CD1c-positive myeloid dendritic cell (primary cell): ENCODE measurements at regions not wholly inside any gene's neighbourhood (a gene's known extent, or its start where the extent isn't known, plus 50 kb on each side); places are given as distances from the start of the nearest gene placed in this dataset.

Experiments used
- DNase-seq: peaks from one replicate; pipeline ENCODE4 v3.0.0-alpha.2; 2016; ENCODE audit errors: extremely low spot score

DNA sequence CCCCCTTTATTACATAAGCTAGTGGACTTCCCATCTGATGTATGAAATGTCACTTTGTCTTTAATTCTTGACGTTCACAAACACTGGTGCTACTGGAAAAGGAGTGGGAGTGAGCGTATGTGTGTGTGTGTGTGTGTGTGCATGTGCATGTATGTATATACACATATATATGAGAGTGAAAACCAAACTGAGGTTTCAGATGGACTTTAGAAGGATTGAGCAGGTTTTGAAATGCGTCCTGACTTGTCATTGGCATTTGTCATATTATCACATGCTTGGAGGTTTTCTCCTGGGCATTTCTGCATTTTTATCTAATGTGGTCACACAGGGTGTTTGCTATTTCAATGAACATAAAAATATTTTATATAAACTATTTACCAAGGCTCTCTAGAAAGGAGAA lies 1085.9 kb downstream of the BCL11B start:
- DNase-seq = no peak

DNA sequence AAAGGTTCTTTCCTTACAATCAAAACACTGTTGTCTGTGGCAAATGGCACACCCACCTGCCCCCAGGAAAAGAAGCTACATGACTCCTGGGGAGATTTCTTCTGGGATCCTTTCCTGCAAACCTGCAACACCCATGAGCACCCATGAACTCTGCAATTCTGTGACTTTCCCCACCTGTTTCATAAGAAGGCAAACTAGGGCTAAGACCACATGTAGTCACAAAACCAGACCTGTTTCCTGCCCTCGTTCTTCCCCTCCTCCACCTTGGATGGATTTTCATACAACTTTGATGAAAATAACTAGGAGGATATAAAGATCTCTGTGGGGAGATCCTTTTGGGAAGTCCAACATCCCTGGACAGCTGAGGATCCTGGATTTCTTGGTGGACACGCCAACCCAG lies 1084.7 kb downstream of the BCL11B start:
- DNase-seq = no peak

DNA sequence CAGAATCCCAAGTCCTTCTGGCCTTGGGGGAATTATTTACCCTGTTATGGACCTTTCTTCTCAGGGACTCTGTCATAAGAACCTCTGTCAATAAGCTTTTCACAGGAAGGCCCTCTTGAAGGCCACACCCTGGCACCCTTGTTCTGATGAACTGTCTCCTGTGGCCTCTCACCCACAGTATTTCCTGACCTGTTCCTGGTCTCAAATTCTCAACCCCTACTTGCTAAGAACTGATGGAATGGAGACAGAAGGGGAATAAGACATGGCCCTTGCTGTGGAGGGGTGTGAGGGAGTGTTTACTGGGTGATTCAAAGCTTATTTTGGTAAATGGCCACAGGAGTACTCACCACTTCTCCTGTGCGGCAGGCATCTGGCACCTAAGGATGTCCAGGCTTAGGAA lies 1082.9 kb downstream of the BCL11B start:
- DNase-seq = no peak

DNA sequence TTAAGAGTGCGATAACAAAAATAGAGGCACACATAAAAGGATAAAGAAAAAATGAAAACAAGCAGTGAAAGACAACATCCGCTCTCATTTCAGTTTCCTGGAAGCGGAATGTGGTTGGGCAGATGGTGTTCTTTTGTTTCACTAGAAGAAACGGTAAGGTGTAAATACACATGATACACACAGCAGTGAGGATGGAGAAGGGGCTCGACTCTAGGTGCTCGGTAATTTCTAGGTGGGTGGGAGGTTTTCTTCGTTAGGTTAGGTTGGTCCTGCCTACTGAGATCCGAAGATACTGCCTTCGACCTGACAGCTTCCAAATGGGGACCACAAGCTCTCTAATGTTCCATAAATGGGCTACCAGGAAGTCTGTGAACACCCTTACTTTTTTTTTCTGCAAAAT lies 1082.5 kb downstream of the BCL11B start:
- DNase-seq = peak; percentile 47

DNA sequence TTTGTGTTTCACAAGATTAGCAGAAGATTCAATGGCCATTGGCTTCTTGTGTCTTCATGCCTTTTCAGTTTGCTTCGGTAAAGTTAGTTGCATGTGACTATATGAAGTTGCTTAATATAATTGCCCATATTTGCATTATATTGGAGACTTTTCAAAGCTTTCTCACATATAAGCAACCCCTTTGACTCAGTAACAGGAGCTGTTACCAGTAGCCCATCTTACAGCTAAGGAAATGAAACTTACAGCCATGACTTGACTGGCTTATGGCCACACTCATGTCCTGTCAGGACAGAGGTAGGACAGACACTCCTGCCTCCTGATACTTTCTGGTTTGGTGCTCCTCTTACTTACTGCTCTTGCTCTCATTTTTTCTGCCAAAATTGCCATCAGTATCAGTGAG lies 1082.1 kb downstream of the BCL11B start:
- no peak for DNase-seq

DNA sequence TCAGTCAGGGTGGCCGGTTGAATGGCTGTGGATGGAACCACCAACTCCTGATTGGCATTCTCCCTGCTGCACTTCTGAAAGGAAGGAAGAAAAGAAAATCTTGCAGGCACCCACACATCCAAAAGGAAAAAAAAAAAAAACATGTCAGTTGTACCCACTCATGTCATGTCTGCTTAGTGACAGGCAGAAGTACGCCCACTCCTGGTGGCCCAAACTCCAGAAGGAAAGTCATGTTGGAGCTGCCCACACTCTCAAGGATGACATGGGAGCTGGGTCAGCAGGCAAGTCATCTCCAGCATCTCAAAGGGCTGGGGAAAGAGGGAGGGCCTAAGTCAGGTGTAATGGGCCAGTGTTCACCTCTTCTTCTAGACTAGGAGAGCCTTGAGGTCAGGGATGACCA lies 1079.1 kb downstream of the BCL11B start:
- DNase-seq = no peak

DNA sequence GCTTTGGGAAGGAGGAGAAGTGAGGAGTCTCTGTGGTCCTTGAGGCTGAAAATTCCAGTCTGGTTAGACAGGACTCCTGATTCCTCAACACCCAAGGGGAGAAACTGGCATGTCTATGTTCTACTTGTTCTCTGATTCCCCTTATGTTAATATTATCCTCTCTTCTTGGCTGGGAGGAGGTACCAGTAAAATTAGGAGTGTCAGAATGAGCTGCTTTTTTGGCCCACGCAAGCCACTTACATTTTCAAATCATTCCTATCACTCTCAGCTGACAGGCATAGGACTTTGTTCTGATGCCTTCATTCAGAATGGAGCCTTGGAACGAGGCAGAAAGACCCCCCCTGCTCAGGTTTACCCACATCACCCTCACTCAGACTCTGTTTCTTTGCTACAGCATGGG lies 1077.2 kb downstream of the BCL11B start:
- DNase-seq = no peak

DNA sequence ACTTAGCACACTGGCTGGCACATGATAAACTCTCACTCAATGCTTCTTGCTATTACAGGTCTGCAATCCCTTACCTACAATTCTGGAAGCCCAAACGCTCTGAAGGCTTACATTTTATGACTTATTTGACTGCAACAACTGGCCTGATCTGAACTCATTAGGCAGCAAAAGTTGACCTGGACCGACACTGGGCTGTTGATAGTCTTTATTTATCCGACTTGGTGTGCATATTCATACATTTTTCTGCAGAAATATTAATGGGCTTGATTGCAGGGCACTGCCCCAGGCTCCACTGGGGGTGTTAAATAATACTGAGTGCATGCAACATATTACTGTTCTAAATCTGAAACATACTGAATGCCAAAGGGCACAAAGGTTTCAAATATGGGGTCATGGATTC lies 1076.7 kb downstream of the BCL11B start:
- DNase-seq = no peak

DNA sequence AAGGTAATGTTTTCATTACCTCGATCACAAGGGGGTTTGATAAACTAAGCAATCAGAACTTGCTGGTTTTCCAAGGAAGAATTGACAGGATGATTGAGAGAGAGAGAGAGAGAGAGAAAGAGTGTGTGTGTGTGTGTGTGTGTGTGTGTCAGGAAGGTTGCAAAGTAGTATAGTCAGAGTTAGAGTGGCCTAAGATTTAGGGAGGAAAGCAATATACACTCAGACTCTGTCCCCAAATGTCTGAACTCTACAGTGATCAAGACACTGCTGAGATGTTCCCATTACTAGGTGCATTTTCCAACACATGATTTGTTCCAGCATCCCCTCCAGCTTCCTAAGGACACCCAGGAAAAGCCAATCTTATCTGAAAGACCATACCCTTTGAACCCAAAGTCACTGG lies 1074.1 kb downstream of the BCL11B start:
- DNase-seq = no peak

DNA sequence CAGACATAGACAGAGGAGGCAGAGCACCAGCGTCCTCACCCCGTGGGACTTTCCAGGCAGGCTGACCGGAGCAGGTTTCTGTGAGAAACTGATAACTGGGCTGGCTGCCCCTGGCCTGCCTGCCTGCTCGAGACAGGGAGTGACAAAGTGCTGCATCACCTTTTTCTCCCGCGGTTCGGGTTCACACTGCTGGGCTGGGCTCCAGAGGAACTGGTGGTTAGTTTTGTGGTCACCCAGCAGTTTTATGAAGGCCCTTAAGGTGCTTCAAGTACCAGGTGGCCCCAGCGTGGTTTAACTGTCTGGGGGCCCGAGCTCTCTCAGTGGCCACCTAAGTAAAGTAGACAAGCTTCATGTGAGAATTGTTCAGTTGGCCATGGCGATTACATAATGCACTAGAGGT lies 1073.6 kb downstream of the BCL11B start:
- DNase-seq = no peak

DNA sequence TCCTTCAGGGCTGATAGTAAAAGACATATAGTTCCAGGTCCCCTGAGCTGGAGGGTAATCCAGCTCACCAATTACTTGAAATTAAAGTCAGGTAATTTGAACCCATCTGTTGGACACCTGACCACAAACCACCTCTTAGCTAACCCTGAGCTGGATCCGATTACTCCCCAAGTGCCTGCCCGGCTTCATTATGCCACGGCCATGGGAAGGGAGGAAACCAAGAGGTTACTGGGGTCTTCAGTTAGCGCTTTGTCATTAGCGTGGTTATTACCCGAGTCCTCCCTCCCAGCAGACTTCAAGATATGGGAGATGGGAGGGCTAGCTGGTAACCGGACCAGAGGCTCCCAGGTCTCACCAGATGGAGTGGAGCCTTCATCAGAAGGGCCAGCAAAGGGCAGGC lies 1071.4 kb downstream of the BCL11B start:
- DNase-seq = no peak

DNA sequence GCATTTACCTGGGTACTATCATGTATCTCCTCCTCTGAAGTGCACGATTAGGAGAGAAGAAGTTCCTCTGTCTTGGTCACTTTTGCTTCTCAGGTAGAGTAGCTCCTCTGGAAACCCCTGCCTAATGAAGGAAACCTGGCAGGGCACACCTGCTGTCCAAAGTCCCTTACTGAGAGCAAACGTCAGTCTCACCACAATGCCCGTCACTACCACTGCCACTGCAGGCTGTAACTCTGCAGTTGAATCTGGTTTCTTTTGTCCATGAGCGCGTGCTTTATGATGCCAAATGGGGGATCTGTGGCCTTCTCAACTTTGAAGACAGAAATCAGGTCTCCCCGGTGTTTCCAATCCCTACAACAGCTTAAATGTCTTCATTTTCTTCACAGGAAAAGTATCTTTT lies 1068.6 kb downstream of the BCL11B start:
- no peak for DNase-seq

DNA sequence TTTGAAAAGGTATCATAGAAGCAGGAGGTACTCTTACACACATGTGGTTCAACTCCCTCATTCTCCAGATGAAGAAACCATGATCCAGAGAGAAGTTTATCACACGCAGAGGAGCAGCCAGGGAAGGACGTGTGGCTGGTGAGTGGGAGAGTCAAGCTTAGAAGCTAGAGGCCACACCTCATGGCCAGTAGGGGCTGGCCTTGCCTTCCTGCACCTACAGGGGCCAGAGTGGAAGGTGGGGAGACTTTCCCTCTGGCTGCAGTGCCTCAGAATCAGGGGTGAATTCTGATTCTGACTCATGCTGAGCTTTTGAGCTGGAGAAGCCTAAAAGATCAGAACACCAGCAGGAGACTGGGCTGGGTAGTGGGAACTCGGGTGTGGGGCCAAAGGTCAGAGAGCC lies 1067.9 kb downstream of the BCL11B start:
- DNase-seq = no peak

DNA sequence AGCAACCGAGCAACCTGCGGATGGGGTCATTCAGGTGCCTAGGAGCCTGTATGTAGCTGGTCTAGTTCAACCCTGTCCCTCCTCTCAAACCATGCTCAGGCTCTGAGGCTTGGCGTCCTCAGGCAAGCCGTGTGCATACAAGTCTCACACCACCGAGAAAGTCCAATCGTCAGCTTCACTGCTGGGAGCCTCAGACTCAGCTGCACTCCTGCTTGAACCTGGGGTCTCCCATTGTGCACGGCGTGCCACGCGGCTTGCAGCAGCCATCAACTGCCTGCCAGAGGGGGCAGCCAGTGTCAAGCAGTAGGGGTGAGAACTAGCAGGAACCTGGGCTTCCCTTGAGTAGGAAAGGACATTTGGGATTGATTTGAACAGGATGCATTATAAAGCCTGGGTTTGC lies 1064.6 kb downstream of the BCL11B start:
- no peak for DNase-seq

DNA sequence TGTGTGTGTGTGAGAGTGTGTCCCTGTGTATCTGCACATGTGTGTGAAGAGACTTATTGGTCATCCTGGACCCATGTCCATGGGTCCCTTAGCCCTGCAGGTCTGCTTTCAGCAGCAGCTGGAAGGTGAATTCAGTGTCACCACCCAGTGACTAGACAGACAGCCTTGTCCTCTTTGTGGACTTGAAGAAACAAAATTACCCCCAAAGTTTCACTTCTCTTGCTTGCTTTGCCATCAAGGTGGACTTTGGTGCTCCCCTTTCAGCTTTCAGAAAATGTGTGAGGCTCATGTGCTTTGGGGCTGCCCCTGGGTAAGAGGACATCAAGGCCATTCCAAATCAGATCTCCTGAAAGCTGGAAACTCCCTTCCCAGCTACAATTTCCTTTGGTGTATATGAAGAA lies 1063.8 kb downstream of the BCL11B start:
- DNase-seq = no peak

DNA sequence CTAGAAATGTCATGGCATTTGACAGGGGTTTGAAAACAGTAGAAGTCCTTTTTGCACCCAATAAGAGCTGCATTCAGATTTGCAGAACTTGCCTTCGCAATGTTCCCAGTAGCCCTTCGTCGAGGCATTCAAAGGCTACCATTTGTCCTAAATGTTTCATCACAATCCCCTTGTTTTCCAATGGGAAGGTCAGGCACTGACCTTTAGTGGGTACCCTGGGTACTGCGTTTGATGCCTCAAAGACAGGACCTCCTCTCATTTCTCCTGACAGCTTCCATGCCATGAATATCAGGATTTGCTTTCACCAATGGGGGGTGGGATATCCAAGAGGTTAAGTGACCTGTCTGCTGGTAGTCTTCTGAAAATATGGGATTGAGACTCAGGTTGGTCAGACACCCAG lies 1063.1 kb downstream of the BCL11B start:
- no peak for DNase-seq

DNA sequence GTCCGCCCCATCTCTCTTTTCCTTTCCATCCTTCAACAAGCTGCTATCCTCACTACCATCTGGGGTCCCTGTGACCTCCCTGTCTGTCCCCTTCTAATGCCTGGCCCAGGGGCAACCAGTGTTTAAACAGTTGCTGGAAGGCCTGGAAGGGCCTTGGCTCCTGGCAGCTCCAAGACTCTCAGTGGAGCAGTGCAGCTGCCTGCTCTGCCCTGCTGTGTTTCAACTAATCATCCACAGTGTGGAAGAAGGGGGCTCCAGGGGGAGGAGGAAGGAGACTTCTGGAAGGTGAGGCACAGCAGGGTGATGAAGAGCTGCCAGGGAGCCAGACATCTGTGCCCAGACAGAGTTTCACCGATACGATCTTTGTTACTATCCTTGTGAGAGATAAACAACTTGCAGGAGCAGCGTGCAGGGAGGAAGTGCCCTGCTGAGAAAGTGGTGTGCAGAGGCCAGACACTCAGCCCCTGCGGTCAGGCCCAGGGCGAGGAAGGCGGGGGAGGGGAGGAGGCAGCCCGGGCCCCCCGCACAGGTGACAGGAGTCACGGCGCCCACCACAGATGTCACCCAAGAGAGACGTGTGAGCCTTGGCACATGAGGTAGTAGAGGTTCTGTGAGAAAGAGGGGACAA lies 1061.8 kb downstream of the BCL11B start:
- no peak for DNase-seq

DNA sequence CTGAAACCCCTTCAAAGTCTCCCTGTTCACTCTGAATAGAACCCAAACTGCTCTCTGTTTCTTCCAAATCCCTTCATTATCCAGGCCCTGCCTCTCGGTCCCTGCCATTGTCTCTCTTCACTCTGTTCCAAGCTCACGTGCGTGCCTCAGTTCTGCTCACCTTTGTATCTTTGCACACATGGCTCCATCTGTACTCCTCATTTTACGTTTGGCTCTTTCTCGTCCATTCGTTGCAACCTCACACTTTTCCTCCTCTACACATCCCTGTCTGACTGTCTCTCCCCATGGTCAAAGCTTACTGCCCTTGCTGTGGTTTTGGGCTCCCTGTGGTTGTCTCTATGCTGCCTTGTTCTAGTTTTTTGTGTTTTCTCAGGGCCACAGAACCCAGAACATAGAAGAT lies 1054.5 kb downstream of the BCL11B start:
- DNase-seq = no peak

DNA sequence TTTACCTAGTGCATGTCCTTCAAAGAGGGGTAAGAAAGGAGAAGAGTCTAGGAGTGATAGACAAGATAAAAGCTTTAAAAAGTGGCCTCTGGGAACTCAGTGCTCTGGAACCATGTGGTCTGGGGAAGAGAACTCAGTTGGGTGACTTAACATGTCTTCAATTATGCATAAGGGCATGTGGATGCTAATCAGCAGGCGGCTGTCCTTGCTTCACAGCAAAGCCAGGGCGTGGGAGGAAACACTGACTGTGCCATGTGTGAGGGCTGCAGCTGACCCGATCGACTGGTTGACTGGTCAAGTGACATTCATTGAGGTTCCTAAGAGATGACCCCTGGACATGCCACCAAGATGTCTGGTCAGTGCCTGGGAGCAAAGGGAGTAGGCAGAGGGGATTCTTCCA lies 1053.8 kb downstream of the BCL11B start:
- no peak for DNase-seq

DNA sequence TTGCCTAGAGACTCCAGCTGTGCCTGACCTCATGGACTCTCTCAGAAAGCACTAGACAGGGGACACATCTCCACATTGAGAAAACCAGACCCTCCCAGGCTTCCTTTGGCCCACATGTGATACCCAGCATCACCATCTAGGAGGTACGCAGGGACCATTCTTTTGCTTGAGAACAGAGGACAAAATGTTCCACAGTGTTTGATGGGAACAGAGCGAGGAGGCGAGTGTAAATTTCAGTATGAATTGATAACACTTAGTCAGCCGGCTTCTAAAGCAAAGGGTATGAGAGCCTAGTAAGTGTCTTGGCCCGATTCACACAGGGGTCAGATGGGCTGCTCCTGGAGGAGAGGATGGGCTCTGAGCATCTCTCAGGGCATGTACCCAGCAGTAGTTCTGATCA lies 1052.4 kb downstream of the BCL11B start:
- no peak for DNase-seq

DNA sequence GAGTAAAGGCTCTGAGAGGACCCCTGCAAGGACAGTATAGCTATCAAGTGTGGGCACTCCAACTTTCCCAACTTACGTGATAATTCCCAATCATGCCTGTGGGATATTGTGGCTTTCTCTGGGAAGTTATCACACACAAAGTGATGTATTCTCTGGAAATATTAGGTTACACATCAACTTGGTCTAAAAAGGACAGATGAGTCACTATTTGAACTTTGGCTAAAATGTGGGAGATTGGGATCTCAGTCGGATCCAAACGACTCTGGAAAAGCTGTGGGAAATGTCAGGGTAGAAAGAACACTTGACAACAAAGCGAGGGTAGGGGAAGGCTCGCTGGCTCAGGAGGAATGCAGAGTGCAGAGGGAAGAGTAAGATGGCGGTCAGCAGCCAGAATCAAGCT lies 1048.9 kb downstream of the BCL11B start:
- DNase-seq = no peak

DNA sequence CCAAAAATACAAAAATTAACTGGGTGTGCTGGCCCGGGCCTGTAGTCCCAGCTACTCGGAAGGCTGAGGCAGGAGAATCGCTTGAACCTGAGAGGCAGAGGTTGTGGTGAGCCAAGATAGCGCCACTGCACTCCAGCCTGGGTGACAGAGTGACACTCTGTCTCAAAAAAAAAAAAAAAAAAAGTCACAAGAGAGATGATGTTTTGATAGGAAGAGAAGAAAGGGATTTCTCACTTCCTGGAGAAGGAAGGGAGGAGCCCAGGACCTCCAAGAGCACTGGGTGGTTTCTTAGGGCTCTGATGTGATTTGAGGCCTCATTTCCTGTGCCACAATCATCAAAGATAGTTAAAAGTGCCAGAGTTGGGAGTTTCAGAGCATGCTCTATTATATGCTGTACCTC lies 1048.3 kb downstream of the BCL11B start:
- DNase-seq = peak; percentile 4

DNA sequence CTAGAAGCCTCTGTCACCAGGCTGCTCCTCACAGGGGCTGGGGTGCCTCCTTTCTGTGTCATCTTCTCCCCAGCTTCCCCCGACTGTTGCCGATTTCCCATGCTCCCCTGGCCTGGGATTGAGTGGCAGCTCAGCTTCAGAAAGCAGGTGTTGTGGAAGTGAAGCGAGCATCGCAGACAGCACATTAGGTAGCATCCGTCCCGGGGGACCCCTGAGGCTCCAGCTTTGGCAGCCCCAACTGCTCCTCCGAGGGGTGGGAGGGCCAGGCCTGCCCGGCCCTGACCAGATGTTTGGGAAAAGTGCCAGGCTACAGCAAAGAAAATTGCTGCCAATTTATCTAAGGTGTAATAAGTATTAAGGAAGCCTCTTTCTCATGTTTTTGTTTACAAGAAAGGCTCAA lies 1045.6 kb downstream of the BCL11B start:
- DNase-seq = no peak

DNA sequence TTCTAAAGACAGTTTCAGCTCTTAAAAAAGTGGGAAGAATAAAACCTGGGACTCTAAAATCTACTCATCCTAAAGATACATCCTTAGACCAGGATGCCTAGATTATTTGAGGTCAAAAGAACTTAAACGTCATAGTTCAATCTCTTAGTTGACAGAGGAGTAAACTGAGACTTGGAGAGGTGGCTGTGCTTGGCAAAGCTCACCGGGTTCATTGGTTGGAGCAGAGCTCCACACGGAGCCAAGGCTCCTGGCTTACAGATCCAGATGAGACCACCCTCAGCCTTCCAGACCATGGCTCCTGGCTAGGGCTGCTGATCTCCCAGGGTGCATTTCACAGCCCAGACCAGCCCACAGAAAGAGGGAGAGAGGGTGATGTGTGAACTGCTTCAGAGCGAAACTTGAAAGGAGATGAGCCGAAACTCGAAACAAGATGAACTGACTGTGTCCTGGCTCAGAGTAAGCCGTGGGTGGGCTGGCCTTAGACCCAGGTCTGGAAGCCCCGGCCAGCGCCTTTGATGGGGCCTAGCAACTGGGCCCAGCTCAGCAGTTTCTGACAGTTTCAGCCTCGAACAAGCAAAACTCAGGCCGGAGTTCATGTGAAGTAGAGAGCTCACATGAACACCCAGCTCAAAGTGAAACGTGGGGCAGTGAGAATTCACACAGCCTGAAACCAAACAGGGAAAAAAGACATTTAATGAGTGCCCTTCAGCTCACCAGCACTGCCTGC lies 1044.8 kb downstream of the BCL11B start:
- no peak for DNase-seq
